HUDEP-2 (cell line): ENCODE measurements at regions not wholly inside any gene's neighbourhood (a gene's known extent, or its start where the extent isn't known, plus 50 kb on each side); places are given as distances from the start of the nearest gene placed in this dataset.
"Not testable (repeated sequence)": the region's sequence is repeated elsewhere in the genome, so short reads cannot be mapped to it uniquely, and the experiment has no call there.

Source experiments
- DNase-seq, 76 experiments: peaks; one replicate each; lab custom pipeline; 2025; ENCODE audit not compliant: unreplicated experiment in 76 of 76; lab: John Stamatoyannopoulos, UW

GRCh38 chr13:75180805-75181455, 301.0 kb downstream of the TBC1D4 start:
- no peak for DNase-seq

- DNase-seq: no peak
These were observed 303.5 kb downstream of the TBC1D4 start for GRCh38 chr13:75178436-75178835.

DNA sequence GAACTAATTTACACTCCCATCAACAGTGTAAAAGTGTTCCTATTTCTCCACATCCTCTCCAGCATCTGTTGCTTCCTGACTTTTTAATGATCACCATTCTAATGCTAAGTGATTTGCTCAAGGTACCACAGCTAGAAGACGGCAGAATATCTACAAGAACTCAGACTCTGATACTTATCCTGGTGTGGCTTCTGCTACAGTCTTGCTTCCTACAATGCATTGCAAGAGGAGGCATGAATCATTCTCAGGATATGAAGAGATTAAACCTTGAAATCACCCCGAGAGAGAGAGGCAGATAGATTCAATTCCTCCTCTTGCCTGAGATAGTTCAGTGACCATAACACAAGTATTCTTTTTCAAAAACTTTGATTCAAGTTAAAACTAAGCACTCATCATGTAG, 306.4 kb downstream of the TBC1D4 start:
- DNase-seq: no peak

- DNase-seq: not testable (repeated sequence)
These were observed 306.9 kb downstream of the TBC1D4 start for GRCh38 chr13:75175097-75175496.

DNA sequence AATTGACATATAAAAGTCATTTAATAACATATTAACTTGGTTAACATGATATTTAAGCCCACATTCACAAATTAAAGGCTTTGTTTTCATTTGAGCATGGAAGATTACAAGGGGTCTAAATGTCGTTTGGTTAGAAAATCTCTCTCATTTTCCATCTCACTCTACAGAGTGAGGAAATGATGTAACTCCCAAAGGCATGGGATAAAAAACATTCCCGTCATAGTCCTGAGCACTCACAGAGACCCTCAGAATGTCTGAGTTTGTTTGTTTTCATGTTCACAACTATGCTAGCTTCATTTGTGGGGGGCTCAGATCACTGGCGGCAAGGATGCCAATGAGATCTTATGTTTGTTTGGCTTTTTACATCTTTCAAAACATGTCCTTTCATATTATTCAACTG, 307.5 kb downstream of the TBC1D4 start:
- DNase-seq: no peak

DNA sequence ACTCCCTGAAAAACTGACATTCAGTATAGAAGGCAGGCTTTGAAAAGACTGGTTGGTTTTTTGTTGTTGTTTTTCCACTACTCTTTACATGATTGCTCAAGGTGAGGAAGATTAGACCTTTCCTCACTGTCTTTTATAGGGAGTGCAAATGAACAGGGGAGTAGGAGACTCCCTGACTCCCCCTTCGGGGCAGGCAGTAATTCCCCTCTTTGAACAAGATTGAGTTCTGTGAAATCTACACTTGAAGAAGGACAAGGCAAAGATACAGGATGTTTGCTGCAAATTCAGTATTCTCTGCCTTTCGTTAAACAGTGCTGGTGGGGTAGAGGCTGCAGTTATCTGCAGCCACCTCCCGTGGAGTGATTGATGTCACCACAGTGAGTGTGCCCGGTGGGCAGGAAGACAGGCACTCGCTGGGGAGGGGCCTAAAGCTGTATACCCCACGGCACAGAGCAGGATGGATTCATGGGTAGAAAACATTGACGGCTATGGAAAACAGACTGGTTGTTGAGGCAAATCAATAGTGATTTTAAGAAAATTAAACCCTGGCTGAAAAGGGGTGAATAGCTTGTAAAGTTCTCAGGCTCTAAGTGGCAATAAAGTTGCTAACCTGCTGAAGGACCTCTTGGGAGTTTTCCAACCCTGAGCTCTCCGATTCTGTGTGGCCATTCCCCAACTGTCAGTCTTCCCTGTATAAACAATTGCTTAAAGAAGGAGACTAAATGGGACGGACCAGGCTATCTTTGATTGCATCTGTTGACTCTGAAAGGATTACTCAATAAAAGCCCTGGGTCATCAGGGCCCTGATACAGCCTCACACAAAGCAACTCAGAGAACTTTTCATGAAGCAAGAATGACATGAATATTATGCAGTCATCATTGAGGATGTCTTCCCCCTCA, 308.3 kb downstream of the TBC1D4 start:
- no peak for DNase-seq

GRCh38 chr13:75170311-75170710, 311.7 kb downstream of the TBC1D4 start:
- DNase-seq: no peak

DNA sequence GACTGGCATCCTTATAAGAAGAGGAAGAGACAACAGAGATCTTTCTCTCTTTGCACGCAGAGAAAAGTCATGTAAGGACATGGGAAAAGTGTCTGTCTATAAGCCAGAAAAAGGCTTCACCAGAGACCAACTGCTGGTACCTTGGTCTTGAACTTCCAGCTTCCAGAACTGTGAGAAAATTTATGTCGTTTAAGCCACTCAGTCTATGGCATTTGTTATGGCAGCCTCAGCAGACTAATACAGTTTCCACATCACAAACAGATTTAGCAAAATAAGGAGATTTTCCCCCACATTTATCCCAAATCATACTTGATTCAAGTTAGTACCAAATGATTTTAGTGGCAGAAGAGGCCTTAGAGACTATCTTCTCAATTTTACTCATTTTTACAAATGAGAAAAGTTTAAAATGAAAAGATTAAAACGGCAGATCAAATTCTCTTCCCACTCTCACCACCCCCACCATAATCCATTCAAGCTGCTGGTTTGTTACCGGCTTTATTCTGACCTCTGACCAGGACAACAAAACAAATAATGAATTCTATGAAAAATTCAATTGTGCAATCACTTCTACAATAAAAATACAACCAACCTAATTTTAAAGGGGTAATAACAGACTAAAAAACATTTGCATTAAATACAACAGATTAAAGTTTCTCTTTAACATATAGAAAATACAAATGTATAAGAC, 316.3 kb downstream of the TBC1D4 start:
- DNase-seq: no peak

DNA sequence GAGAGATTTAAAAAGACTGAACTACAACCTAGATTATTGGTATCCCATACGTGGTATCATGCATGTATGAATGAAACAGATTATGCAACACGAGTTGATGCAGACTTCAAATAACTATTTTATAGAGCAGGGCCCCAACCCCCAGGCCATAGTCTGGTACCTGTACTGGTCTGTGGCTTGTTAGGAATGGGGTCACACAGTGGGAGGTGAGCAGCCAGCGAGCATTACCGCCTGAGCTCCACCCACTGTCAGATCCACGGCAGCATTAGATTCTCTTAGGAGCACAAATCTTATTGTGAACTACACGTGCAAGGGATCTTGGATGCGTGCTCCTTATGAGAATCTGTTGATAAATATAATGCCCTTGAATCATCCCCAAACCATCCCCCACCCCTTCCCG, 320.2 kb downstream of the TBC1D4 start:
- no peak for DNase-seq

GRCh38 chr13:75160984-75161383, 321.0 kb downstream of the TBC1D4 start:
- no peak for DNase-seq

GRCh38 chr13:75154331-75154730, 327.6 kb downstream of the TBC1D4 start:
- DNase-seq: no peak

DNA sequence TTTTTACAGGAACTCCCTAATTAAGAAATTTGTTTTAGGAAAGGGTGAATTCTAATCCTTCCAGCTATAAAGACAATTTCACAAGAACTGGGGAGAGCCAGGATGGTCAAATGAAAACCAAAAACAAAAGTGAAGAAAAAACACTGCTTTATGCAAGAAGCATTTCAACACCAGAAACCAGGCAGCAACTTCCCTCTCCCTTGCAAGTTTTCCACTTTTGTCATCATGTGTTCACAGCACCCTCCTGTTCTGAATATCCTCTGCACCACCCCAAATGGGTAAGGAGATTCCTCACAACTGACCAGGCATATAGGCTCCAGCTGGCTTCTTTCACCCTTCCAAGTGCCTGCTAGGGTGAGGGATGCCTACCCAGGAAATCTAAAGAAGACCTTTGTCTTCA, 328.1 kb downstream of the TBC1D4 start:
- DNase-seq: no peak

DNA sequence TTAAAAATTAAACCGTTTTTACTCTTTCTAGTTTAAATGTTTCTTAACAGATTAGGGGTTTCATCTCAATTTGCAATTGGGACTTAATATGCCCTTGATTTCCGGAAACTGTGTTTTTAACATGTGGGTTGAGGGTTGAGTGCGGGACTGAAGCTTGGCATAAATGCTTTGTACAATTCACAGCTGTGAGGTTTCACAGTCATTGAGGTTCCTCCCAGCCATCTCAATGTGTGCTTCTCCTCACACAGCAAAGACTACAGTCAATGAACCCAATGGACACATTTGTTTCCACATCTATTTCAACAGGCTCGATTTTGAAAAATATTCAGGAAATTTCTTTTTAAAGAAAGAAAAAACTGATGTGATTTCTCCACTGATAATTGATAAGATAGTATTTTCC, 328.6 kb downstream of the TBC1D4 start:
- no peak for DNase-seq

GRCh38 chr13:75151081-75151643, 330.8 kb downstream of the TBC1D4 start:
- DNase-seq: no peak

- no peak for DNase-seq
These were observed 332.2 kb downstream of the TBC1D4 start for GRCh38 chr13:75149776-75150175.

GRCh38 chr13:75147946-75148345, 334.0 kb downstream of the TBC1D4 start:
- no peak for DNase-seq

GRCh38 chr13:75146436-75146835, 335.5 kb downstream of the TBC1D4 start:
- DNase-seq: no peak

DNA sequence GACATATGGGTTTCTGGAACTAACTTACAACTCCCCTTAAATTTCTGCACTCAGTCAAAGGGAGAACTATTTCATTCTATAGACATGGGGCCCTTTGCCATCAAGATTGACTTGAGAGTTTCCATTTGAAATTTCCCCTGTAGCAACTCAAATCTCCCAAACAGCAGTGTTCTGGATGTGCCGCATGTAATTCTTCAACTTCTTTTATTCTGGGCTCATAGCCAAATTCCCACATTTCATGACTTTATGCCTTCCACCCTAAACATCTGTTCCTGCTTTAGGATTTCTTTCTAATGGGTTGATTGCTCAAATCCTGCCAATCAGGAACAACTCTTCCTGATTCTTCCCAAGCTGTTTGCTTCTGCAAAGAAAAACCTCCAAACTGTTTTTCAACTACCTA, 336.0 kb downstream of the TBC1D4 start:
- DNase-seq: no peak

GRCh38 chr13:75139291-75139690, 342.7 kb downstream of the TBC1D4 start:
- no peak for DNase-seq

DNA sequence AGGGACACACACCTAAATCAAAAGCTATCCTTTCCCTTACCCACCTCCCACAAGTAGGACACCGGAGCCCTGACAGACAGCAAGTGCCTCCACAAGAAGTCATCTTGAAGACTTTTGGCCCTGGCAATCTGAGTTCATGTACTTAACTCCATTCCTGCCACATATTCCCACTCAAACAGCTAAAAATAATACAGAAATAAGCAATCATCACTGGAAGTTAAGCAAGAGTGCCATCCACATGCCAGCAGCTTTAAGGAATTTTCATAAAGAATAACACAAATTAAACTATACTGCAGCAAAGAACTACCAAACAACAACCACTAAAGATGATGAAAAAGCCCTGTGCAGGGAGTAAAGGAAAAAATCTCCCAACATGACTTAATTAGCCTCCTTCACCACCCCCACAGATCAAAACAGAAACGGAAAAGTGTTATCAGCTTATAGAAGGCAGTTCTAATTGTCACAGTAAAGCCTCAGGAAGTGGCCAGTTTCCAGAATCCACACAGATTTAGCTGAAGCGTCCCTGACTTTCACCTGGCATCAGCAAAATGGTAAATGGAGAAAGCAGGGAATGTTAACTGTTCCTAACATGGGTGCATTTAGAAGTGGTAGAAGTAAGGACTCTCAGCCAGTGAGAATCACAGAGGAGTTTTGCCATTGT, 343.9 kb downstream of the TBC1D4 start:
- DNase-seq: no peak

DNA sequence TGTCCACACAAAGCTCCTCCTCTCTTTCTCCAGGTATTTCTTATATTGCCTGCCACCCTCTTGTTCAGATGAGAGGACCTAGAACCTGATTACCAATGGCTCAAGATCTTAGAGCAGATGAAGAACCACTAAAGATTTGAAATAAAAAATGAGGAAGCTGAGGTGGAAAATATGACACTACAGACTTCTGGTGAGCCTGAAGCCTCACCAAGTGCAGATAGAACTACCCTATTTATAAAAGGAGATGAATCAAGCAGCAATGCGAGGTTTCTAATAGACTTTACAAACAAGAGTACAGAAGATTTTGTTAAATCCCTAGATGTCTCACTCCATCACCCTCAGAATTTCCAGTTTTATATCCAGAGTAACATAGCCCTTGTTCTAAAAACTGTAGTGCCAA, 345.8 kb downstream of the TBC1D4 start:
- DNase-seq: no peak
